NCI-H446 treated with DMSO at 0.1 percent for 48 hours (cell line): ENCODE measurements at regions not wholly inside any gene's neighbourhood (a gene's known extent, or its start where the extent isn't known, plus 50 kb on each side); places are given as distances from the start of the nearest gene placed in this dataset.
A peak's percentile ranks its signal among the peaks of the same experiment; 100 is the strongest.

Source experiments
- DNase-seq: peaks from one replicate; lab custom pipeline; 2025; lab: John Stamatoyannopoulos, UW

- DNase-seq, result no peak
Observed at GRCh38 chr4:115332078-115332477, 218.7 kb upstream of the NDST4 start.

DNA sequence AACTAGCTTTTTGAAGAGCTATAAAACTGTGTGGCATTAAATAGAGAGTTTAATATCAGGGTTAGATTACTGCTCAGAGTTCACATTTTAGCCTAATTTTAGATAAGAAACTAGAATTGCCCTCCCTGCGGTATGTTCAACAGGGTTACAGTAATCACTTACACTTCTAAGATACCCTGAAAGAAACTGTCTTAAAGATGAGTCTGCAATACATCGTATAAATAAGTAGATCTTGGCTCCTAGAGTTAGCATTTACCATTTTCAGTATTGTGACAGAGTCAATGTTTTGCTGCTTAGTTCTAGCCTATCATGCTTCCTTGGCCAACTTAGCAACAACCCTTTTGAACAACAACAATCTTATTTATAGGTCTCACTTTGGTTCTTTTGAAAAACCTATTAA lies 217.8 kb upstream of the NDST4 start:
- no peak for DNase-seq

GRCh38 chr4:115325836-115326235 lies 212.4 kb upstream of the NDST4 start:
- DNase-seq, result no peak

DNA sequence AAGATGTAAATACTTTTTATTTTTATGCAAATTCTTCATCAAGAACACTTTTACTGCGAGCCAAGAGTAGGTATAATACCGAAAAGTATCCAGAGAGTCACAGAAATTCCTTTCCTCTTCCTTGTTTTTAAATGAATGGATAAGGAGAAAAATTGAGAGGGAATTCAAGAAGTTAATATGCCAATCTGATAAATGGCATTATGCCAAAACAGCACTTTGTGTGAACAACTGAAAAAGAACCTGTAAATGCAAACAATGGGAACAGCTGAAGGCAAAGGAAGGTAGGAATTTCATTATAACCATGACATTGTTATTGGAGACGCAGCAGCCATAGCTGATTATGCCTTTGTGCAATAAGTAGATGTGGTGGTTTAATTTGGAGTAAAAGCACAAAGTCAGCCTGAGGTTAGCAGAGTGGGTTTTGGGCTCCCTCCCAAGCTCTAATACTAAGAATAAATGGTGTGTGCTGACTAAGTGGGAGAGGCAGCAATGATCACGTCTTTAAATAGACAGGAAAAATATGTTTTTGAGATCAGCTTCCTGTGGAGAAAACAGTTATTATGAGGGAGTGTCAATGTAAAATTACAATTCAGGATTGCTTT lies 209.8 kb upstream of the NDST4 start:
- no peak for DNase-seq

GRCh38 chr4:115315182-115315581 lies 201.8 kb upstream of the NDST4 start:
- no peak for DNase-seq

DNA sequence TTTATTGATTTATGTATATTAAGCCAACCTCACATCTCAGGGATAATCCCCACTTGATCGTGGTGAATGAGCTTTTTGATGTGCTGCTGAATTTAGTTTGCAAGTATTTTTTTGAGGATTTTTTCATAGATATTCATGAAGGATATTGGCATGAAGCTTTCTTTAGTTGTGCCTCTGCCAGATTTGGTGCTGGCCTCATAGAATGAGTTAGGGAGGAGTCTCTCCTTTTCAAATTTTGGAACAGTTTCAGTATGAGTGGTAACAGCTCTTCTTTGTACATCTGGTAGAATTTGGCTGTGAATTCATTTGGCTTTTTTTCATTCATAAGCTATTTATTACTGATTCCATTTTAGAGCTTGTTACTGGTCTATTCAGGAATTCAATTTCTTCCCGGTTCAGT lies 197.2 kb upstream of the NDST4 start:
- peak; percentile 81 for DNase-seq

DNA sequence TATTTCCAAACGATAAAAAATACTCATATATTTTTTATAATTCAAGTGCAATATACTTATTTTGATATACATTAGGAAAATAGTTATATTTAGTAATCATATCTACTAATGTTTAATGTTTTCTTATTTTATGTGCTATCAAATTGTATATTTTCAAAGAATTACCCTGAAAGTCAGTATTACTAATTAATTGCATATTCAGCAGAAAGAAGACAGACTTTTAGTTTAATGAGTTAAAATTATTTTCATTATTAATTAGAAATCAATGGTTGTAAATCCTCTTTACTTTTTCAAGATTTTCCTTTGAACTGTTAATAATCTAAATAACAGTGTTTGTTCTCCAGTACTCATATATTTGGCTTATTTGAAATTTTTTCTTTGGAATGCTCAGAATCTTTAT lies 181.3 kb upstream of the NDST4 start:
- DNase-seq, result no peak

DNA sequence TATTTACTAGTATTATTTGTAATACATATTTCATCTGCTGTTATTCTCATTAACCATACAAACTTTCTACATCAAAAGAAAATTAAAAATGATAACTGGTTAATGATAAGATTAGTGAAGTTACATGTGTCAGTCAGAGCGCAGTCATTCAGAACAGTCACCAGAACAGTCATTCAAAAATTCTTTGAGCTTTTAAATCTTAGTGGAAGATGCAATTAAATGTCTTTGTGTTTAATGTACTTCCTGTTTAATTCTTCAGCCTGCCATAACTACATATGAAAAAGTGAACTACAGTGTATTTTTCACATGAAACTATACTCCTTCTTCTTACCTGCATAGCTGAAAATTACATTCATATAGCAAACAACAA lies 179.7 kb upstream of the NDST4 start:
- no peak for DNase-seq

DNA sequence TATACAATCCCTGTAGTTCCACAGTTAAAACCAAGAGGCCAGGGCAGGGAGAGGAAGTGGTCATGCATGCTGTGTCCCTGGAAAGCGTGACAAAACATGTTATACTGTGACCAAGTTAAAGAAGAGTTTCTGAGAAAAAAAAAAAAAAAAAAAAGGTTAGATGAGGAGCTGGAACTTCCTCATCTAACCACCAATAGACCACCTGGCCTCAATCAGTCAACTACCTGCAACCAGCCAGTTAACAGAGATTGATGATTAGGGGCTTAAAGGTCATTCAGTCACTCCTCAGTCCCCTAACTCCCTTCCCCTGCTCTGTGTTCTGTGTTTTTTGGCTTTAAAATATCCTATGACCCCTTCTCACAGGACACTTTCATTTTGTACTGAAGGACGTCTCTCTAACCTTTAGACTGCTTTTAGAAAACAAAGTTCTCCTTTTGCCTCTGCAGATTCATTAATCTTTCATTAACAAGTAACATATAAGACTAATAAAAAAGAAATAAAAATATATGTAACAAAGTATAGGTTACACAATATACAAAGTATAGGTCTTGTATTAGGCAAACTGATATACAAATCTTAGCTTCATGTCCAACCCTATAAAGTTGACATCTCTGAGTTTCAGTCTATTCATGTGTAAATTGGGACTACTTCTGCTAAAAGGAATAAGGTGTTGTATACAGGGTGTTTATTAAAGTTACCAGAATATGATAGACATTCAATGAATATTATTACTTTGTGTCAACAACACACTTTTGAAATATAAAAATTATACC lies 179.1 kb upstream of the NDST4 start:
- DNase-seq, result no peak

DNA sequence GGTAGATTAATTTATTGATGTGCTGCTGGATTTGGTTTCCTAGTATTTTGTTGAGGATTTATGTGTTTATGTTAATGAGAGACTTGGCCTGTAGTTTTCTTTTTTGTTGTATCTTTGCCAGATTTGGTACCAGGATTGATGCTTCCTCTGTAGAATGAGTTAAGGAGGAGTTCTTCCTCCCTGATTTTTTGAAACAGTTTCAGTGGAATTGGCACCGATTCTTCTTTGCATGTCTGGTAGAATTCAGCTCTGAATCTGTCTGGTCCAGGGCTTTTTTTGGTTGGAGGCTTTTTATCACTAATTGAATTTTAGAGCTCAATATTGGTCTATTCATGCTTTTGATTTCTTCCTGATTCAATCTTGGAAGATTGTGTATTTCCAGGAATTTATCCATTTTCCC lies 174.0 kb upstream of the NDST4 start:
- peak; percentile 77 for DNase-seq

GRCh38 chr4:115279330-115279729 lies 165.9 kb upstream of the NDST4 start:
- DNase-seq, result no peak

- no peak for DNase-seq
Observed at GRCh38 chr4:115278830-115279229, 165.4 kb upstream of the NDST4 start.

- peak; percentile 89 for DNase-seq
Observed at GRCh38 chr4:115275615-115276014, 162.2 kb upstream of the NDST4 start.

- DNase-seq, result no peak
Observed at GRCh38 chr4:115274545-115274944, 161.1 kb upstream of the NDST4 start.

DNA sequence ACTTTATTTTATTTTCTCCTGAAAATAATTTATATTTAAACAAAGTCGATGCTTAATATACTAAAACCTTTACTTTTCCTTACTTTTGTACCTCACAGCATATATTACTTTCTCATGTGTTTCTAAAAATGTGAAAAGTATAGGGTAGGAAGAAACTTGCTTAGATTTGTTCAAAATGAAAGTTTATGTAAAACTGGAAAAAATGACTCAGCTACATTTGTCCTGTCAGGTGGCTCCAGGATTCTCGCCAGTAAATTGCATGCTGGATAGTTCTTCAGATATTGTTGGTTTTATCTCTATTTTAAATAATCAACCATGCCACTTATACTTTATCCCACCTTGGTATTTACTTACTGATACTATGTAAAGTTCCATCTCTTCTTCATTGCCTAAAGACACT lies 159.2 kb upstream of the NDST4 start:
- DNase-seq, result no peak

DNA sequence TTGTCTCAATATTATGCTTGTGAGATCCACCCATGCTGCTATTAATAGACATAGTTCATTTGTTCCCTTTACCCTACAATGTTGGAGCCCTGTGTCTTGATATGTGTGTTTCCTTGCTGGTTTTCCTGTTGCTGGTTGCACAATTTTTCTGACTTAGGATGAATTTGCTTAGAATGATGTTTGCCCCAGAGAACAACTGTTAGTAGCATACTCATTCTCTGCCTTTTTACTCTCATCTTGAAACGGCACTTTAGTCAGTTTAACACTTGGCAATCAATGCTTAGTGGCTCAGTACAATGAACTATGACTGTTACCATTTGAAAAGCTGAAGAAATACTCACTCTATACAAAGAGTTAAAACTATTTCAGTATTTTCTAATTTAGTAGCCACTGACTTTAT lies 158.8 kb upstream of the NDST4 start:
- DNase-seq, result no peak

DNA sequence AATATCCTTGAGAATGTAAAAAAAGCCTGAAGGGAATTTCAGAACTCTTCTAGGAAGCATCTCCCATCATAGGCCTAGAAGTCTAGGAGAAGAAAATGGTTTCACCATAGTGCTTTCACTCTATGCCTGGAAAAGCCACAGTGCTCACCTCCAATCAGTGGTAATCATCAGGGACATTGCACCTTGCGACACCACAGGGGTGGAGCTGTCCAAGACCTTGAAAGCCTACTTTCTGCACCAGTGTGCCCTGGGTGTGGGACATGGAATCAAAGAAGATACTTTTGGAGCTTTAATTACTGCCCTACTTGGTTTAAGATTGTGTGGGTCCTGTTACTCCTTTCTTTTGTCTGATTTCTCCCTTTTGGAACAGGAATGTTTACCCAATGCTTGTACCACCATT lies 146.8 kb upstream of the NDST4 start:
- no peak for DNase-seq

DNA sequence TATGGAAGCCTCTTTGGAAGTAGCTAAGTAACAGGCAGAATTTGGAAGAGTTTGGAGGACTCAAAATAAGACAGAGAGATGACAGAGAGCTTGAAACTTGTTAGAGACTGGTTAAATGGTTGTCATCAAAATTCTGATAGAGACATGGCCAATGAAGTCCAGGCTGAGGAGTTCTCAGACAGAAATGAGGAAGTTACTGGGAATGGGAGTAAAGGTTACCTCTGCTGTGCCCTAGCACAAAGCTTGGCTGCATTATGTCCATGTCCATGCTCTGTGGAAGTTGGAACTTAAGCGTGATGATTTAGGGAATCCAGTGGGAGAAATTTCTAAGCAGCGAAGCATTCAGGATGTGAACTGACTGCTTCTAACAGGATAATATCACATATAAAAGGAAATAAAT lies 146.2 kb upstream of the NDST4 start:
- DNase-seq, result no peak

DNA sequence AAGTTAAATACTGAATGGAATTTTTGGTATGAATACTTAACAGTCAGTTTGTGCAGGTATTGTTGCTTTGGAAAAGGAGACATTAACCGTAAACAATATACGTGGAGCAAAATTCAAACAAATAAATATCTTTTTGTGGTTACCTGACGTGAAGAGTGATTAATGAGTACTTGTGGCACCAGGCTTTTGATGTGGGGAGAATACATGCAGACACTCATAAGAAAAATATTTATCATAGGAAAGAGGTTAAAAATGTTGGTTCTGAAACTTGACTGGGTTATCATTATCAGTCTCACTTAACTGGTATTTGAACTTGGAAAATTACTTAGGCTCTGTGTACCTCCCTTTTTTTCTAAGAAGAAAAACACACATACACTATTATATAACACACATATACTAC lies 136.4 kb upstream of the NDST4 start:
- DNase-seq, result no peak

DNA sequence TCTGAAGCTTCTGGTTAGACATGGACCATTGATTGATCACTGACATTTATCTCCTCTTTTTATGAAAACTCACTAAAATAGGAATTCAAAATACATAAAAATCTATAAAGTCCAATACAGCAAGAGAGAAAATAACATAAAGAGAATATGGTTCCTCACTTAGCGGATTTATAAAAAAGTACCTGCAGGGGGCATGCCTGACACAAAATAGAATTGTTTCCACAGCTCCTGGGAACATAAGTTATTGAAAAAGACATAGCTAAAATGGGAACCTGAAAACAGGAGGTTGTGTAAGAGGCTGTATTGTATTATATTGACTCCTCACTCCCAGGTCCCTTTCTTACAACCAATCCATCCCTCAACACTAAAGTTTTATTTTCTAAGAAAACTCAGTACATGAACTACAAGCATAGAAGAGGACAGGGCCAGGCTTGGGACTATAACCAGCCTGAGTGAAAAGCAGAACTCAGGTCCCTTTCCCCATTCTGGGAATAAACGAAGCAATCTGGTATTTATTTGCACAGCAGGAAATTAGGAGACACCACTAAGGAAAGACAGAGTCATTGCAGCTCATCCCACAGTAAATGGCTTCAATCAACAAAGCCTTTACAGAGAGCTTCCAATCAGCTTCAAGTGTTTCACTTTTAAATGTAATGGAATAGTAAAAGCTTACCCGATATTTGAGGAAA lies 121.1 kb upstream of the NDST4 start:
- peak; percentile 65 for DNase-seq

DNA sequence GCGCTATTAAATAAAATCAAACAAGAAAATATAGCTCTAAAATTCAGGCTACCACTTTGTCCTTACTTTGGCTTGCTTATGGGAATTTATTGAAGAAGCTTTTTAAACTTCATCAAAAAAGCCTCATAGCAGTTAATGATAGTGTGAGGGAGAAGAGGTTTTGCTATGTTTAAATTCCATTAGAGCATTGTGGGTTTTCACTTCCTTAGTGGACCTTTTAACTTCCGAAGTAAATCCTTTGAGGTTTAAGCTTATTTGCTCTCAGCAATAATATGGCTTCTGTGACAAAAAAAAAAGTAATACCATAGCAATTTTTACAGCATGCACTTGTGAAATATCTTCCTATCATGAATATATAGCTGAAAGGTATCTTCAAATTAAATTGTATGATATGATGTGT lies 120.2 kb upstream of the NDST4 start:
- no peak for DNase-seq

DNA sequence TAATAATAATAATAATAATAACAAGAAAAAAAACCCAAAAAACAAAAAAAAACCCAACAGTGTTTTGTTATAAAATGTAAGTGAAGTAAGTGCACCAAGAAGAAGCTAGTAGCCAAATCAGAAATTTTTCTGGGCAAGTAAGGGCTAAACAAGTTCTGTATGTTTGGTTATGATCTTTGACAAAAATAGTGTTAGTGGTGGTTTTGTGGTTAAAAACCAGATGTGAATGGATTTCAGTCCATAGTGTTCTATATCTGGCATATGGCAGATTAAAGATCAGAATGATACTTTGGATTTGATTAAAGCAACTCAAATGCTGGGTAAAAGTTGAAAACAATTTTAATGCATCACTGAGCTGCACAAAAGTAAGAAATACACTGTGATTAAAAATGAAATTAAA lies 116.5 kb upstream of the NDST4 start:
- DNase-seq, result no peak

- DNase-seq, result no peak
Observed at GRCh38 chr4:115228851-115229250, 115.4 kb upstream of the NDST4 start.

- no peak for DNase-seq
Observed at GRCh38 chr4:115222061-115222460, 108.6 kb upstream of the NDST4 start.
